T-helper 1 cell treated with Interleukin-12 subunit alpha and Interleukin-12 subunit beta and Interleukin-4 antibody, amounts not matched to agents 30 μg/mL and 1 μg/mL, for 36 hours (primary cell): ENCODE measurements at regions not wholly inside any gene's neighbourhood (a gene's known extent, or its start where the extent isn't known, plus 50 kb on each side); places are given as distances from the start of the nearest gene placed in this dataset.

Source experiments
- H3K27ac Mint-ChIP-seq: one replicate; pipeline ENCODE4 v1.8.0; 2021; ENCODE audit warnings: mild to moderate bottlenecking, mixed read lengths
- H3K27me3 Mint-ChIP-seq: one replicate; pipeline ENCODE4 v1.8.0; 2021; ENCODE audit warnings: low read depth, mixed read lengths
- H3K36me3 Mint-ChIP-seq: one replicate; pipeline ENCODE4 v1.8.0; 2021; ENCODE audit warnings: low read depth, mixed read lengths
- H3K4me1 Mint-ChIP-seq: one replicate; pipeline ENCODE4 v1.8.0; 2021; ENCODE audit warnings: low read depth, mixed read lengths
- H3K4me3 Mint-ChIP-seq: one replicate; pipeline ENCODE4 v1.8.0; 2021; ENCODE audit warnings: mild to moderate bottlenecking, moderate library complexity, mixed read lengths
- H3K9me3 Mint-ChIP-seq: one replicate; pipeline ENCODE4 v1.8.0; 2021; ENCODE audit warnings: mixed read lengths

DNA sequence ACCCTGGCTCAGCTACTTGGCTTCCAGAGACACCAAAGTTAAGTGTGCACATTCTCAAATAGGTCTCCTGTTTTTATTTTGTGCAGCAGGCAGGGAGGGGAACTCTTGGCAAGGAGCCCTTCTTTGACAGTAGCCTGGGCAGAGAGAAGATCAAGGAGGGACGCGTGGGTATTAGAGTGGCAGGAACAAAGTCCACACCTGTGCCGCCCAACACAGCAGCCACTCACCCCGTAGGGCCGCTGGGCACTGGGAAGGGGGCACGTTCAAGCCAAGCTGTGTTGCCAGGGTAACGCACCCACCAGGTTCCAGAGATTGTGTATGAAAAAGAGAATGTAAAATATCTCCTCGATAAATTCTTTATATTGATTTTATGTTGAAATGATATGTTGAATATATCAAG lies 229.3 kb upstream of the AGAP1 start:
- H3K27me3 Mint-ChIP-seq = peaks cover 44% of the 10 kb centered on the region
- H3K4me3 Mint-ChIP-seq = no peak overlapping the region
- no peaks in the 10 kb centered on the region for H3K9me3 Mint-ChIP-seq
- H3K27ac Mint-ChIP-seq = no peak overlapping the region
- H3K4me1 Mint-ChIP-seq = no peaks in the 10 kb centered on the region
- no peaks in the 10 kb centered on the region for H3K36me3 Mint-ChIP-seq

- Mint-ChIP-seq H3K27ac (no peak overlapping the region), H3K9me3 (no peaks in the 10 kb centered on the region), H3K27me3 (peaks cover 53% of the 10 kb centered on the region), H3K36me3 (no peaks in the 10 kb centered on the region), H3K4me3 (no peak overlapping the region), H3K4me1 (peaks cover 1% of the 10 kb centered on the region)
Measured at GRCh38 chr2:235265348-235265965, 228.4 kb upstream of the AGAP1 start.

- Mint-ChIP-seq H3K4me3 (no peak overlapping the region), H3K4me1 (peaks cover 5% of the 10 kb centered on the region), H3K27ac (no peak overlapping the region), H3K36me3 (no peaks in the 10 kb centered on the region), H3K9me3 (no peaks in the 10 kb centered on the region), H3K27me3 (peaks cover 60% of the 10 kb centered on the region)
Measured at GRCh38 chr2:235267251-235267650, 226.6 kb upstream of the AGAP1 start.

DNA sequence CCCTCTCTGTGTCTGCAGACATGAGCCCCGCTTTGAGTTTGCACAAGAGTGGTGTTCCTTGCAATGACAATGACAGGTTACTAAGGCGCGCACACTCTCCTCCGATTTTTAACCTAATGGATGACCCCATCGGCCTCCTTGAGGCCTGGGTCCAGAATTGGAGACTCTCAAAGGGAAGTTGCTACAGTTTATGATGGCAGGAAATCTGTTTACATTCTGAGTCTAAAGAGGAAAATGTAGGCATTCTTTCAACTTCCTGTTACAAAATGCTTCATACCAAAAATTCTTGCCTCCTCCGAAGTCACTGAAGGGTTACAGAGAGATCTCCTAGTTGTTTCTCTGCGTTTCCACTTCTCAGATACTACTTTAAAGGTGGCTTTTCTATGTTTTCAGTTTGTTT lies 225.3 kb upstream of the AGAP1 start:
- H3K36me3 Mint-ChIP-seq = no peaks in the 10 kb centered on the region
- peaks cover 59% of the 10 kb centered on the region for H3K27me3 Mint-ChIP-seq
- H3K4me1 Mint-ChIP-seq = peaks cover 5% of the 10 kb centered on the region
- H3K4me3 Mint-ChIP-seq = no peak overlapping the region
- H3K9me3 Mint-ChIP-seq = no peaks in the 10 kb centered on the region
- H3K27ac Mint-ChIP-seq = no peak overlapping the region

- no peak overlapping the region for H3K4me3 Mint-ChIP-seq
- H3K4me1 Mint-ChIP-seq = peaks cover 5% of the 10 kb centered on the region
- H3K36me3 Mint-ChIP-seq = no peaks in the 10 kb centered on the region
- H3K27me3 Mint-ChIP-seq = peaks cover 64% of the 10 kb centered on the region
- no peak overlapping the region for H3K27ac Mint-ChIP-seq
- no peaks in the 10 kb centered on the region for H3K9me3 Mint-ChIP-seq
Measured at GRCh38 chr2:235270291-235270690, 223.6 kb upstream of the AGAP1 start.

DNA sequence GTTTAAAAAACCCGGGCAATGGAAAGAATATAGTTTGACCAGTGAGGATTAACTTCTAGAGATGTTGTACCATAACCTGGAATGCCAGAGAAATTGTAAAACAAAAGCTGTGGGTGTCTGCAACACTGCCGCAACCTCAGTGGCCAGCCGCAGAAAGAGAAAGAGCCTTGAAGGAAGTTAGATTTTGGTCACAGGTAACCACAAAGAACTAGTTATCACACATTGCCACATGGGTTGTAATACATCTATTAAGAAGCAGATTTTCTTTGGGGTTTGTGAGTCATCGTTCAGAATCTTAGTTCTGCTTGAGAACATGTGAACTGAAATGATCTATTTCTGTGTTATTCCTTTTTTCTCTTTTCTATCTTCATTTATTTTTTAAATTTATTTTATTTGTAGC lies 222.9 kb upstream of the AGAP1 start:
- H3K4me3 Mint-ChIP-seq = no peak overlapping the region

DNA sequence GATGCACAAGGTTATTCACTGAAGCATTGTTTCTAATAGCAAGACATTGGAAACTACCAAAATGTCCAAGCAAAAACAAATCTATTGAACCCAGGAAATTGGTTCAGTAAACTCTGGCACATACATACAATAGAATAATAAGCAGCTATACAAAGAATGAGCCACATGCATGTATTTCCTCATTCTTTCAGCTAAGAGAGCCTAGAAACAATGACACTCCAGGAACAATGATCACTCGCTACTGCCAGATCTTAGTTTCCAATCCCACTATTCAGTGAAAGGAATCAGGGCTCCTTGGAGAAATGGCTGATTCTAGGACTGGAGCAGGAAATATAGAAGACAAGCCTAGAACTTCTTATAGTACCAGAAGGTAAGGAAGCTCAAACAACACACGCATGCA lies 221.9 kb upstream of the AGAP1 start:
- Mint-ChIP-seq H3K27ac (no peak overlapping the region), H3K4me3 (no peak overlapping the region), H3K36me3 (no peaks in the 10 kb centered on the region), H3K4me1 (peaks cover 5% of the 10 kb centered on the region), H3K27me3 (peaks cover 62% of the 10 kb centered on the region), H3K9me3 (no peaks in the 10 kb centered on the region)

More for the DNA sequence above, 222.9 kb upstream of the AGAP1 start:
- H3K36me3 Mint-ChIP-seq = no peaks in the 10 kb centered on the region
- H3K27ac Mint-ChIP-seq = peak overlapping the region; percentile 47
- no peaks in the 10 kb centered on the region for H3K9me3 Mint-ChIP-seq
- peaks cover 66% of the 10 kb centered on the region for H3K27me3 Mint-ChIP-seq
- H3K4me1 Mint-ChIP-seq = peaks cover 5% of the 10 kb centered on the region

DNA sequence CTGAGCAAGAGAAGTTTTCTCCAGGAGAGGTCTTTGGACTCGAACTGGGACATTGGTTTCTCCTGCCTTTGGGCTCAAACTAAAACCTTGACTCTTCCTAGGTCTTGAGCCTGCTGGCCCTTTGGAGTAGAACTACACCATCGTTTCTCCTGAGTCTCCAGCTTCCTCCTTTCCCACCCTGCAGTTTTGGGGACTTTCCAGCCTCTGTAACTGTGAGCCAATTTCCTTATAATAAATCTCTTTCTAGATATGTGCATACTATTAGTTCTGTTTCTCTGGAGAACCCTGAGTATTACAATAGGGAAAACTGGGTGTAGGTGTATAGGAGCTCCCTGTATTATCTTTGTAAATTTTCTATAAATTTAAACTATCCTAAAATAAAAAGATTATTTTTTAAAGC lies 219.8 kb upstream of the AGAP1 start:
- peaks cover 45% of the 10 kb centered on the region for H3K27me3 Mint-ChIP-seq
- H3K9me3 Mint-ChIP-seq = no peaks in the 10 kb centered on the region
- no peaks in the 10 kb centered on the region for H3K36me3 Mint-ChIP-seq
- H3K4me1 Mint-ChIP-seq = peaks cover 5% of the 10 kb centered on the region
- H3K4me3 Mint-ChIP-seq = no peak overlapping the region
- no peak overlapping the region for H3K27ac Mint-ChIP-seq

GRCh38 chr2:235277485-235277884 lies 216.4 kb upstream of the AGAP1 start:
- Mint-ChIP-seq H3K4me3 (no peak overlapping the region), H3K4me1 (no peaks in the 10 kb centered on the region), H3K27me3 (peaks cover 23% of the 10 kb centered on the region), H3K36me3 (no peaks in the 10 kb centered on the region), H3K9me3 (no peaks in the 10 kb centered on the region), H3K27ac (no peak overlapping the region)

DNA sequence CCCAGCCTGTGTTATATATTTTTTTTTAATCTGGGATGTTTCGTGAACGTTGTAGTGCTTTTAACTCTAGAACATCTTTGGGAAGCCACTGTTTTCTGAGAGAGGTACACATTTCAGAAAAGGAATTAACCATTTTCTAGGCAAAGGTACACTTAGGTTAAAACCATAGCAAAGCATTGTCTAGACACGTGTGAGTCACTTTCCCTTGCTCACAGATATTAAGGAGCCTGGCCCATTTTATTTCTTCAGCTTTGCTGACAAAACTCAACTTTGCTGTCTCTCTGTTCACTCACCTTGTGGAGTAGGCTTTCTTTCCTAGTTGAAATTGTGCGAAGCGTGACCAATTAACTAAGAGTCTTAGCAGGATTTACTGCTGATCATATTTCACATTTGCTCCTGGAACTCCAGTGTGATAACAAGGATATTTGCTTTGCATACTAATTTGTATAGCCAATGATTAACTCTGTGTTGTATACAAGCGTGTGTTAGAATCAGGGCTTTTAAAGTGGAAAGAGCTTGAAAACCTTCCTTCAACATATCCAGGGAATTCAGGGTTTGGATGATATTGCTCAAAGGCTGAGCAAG lies 215.0 kb upstream of the AGAP1 start:
- Mint-ChIP-seq H3K27me3 (peaks cover 23% of the 10 kb centered on the region), H3K27ac (no peak overlapping the region), H3K36me3 (no peaks in the 10 kb centered on the region), H3K4me3 (no peak overlapping the region), H3K9me3 (no peaks in the 10 kb centered on the region), H3K4me1 (no peaks in the 10 kb centered on the region)

GRCh38 chr2:235279965-235280364 lies 213.9 kb upstream of the AGAP1 start:
- no peaks in the 10 kb centered on the region for H3K9me3 Mint-ChIP-seq
- H3K4me1 Mint-ChIP-seq = no peaks in the 10 kb centered on the region
- H3K27ac Mint-ChIP-seq = no peak overlapping the region
- H3K36me3 Mint-ChIP-seq = no peaks in the 10 kb centered on the region
- H3K27me3 Mint-ChIP-seq = peaks cover 16% of the 10 kb centered on the region
- no peak overlapping the region for H3K4me3 Mint-ChIP-seq

- peaks cover 4% of the 10 kb centered on the region for H3K27me3 Mint-ChIP-seq
- no peaks in the 10 kb centered on the region for H3K36me3 Mint-ChIP-seq
- no peaks in the 10 kb centered on the region for H3K9me3 Mint-ChIP-seq
- H3K4me3 Mint-ChIP-seq = no peak overlapping the region
- no peaks in the 10 kb centered on the region for H3K4me1 Mint-ChIP-seq
- no peak overlapping the region for H3K27ac Mint-ChIP-seq
Measured at GRCh38 chr2:235283246-235283645, 210.6 kb upstream of the AGAP1 start.

DNA sequence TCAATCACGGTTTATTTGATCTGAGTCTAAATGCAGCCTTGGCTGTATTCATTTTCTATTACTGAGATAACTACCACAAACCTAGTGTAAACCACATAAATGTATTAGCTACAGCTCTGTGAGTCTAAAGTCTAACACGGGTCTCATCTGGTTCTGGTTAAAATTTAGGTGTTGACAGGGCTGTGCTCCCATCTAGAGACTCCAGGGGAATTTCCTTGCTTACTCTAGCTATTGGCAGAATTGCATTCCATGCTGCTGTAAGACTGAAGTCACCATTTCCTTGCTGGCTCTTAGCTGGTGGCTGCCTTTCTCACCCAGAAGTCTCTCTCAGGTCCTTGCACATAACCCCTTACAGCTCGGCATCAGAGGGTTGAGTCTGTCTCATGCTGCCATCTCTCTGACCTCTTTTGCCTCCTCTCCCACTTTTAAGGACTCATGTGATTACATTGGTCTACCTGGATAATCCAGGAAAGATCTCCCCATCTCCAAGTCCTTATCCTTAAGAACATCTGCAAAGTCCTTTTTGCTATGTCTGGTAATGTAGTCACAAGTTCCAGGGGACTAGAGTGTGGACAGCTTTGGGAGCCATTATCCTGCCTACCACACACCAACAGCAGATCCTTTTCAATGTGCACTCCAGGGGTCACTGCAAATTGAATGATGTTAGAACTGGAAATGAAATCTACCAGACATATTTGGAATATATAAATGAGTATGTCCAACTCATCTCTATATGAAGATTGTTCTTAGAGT lies 207.0 kb upstream of the AGAP1 start:
- no peaks in the 10 kb centered on the region for H3K4me1 Mint-ChIP-seq
- no peaks in the 10 kb centered on the region for H3K9me3 Mint-ChIP-seq
- H3K27me3 Mint-ChIP-seq = peaks cover 11% of the 10 kb centered on the region
- no peak overlapping the region for H3K27ac Mint-ChIP-seq
- no peaks in the 10 kb centered on the region for H3K36me3 Mint-ChIP-seq
- no peak overlapping the region for H3K4me3 Mint-ChIP-seq

GRCh38 chr2:235287375-235287733 lies 206.5 kb upstream of the AGAP1 start:
- Mint-ChIP-seq H3K27ac (no peak overlapping the region), H3K27me3 (peaks cover 8% of the 10 kb centered on the region), H3K4me3 (no peak overlapping the region), H3K36me3 (no peaks in the 10 kb centered on the region), H3K4me1 (no peaks in the 10 kb centered on the region), H3K9me3 (no peaks in the 10 kb centered on the region)

GRCh38 chr2:235291461-235291860 lies 202.4 kb upstream of the AGAP1 start:
- Mint-ChIP-seq H3K36me3 (no peaks in the 10 kb centered on the region), H3K9me3 (no peaks in the 10 kb centered on the region), H3K27me3 (peaks cover 8% of the 10 kb centered on the region), H3K27ac (no peak overlapping the region), H3K4me3 (no peak overlapping the region), H3K4me1 (no peaks in the 10 kb centered on the region)
